NCI-H1436 treated with DMSO at 0.1 percent for 48 hours (cell line): ENCODE measurements at regions not wholly inside any gene's neighbourhood (a gene's known extent, or its start where the extent isn't known, plus 50 kb on each side); places are given as distances from the start of the nearest gene placed in this dataset.
"Not testable (repeated sequence)": the region's sequence is repeated elsewhere in the genome, so short reads cannot be mapped to it uniquely, and the experiment has no call there.

Experiments used
- DNase-seq: peaks from one replicate; lab custom pipeline; 2025; lab: John Stamatoyannopoulos, UW

DNA sequence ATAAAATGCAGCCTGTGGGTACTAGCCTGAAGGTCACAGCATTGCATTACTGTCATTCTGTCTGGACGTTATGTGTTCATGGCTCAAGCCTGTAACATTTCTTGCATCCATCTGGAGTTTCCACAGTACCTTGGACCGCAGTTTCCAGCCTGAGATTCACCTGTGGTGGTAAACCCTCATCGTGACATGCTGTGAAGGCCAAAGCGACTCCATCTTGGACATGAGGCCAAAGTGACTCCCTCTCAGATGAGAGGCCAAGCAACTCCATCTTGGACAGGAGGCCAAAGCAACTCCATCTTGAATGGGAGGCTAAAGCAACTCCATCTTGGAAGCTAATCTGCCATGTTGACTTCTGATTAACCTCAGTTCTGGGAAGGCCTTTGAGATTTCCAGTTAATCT, 257.7 kb upstream of the MYT1L start:
- no peak for DNase-seq

DNA sequence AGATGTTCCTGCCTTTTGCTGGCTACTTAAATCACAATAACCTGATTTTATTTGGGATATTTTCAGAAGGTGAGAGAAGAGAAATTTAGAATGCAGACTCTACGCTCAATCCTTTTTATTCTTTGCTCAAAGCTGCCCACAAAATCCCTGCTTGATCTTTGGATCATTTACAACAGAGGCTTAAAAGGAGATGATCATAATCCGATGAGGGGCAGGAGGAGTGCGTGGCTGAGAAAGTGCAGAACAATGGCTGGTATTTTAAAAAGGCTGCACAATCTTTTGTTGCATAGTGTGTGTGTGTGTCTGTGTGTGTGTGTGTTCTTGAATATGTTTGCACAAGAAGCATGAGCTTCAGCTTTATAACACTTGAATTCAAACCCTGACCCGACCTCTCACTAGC, 256.3 kb upstream of the MYT1L start:
- DNase-seq, result peak; percentile 17

DNA sequence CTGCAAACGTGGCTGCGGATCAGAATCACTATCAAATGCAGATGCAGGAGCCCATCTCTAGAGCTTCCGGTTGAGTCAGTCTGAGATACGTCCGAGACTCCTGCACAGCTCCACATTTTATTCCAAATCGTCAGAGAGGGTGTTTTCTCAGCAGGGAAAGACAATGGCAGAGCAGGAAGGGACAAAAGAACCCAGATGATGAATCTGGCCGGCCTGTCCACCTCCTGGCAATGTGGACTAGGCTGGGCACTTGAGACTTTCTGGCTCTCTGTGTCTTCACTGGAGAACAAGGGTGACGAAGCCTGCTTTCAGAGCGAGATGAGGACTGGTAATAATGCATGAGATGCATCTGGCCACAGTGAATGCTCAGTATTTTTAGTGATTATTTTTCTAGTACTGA, 255.9 kb upstream of the MYT1L start:
- DNase-seq, result no peak

DNA sequence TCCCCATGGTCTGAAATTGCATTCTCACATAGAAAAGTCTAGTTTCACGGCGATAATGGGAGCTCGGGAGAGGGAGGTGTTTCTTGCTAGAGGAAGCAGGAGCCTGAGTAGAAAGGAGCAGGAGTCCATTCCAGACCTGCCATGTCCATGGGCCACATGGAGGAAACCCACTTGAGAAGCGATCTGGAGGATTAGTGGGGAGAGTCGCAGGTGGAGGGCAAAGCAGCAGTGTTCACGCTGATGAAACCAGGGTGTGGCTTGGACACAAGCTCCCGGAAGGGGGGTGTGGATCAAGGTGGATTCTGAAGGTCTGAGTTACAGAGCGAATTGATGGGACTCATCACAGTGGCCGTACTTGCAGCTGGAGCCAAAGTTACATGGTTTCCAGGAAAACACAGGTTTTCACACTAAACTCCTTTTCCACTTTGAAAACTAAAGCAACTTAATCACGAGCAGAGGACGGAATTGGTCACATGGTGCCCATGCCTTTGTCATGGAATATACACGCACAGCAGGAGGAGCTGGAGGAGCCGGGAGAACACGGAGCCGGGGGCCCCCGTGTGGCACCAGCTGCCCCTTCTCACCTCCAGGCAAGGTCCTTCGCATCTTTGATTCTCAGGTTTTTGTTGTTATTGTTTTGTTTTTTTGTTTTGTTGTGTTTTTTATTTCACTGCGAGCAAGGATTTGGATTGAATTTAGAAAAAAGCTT, 255.1 kb upstream of the MYT1L start:
- no peak for DNase-seq

DNA sequence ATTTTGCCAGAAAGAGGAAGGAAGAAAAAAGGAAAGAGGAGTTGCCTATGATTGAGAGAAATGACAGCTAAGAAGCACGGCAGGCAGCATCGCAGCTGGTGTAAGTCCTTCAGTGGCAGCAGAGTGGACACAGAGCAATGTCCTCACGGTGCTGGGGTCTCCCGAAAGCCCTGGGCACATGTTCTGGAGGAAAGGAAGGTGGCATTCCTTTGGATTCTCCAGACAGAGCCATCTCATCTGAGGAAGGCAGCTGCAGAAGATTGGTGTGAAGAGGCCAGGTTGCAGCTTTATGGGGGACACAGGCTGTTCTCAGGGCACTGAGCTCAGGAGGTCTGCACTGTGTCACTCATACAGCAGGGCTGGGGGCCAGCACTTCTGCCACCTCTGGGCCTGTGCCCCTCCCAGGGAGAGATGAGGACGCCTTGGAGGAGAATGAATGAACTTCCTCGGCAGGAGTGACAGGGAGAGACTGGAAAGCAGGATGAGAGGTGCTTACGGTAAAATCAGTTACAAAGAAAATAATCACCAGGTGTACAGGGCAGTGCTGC, 252.0 kb upstream of the MYT1L start:
- DNase-seq, result no peak

DNA sequence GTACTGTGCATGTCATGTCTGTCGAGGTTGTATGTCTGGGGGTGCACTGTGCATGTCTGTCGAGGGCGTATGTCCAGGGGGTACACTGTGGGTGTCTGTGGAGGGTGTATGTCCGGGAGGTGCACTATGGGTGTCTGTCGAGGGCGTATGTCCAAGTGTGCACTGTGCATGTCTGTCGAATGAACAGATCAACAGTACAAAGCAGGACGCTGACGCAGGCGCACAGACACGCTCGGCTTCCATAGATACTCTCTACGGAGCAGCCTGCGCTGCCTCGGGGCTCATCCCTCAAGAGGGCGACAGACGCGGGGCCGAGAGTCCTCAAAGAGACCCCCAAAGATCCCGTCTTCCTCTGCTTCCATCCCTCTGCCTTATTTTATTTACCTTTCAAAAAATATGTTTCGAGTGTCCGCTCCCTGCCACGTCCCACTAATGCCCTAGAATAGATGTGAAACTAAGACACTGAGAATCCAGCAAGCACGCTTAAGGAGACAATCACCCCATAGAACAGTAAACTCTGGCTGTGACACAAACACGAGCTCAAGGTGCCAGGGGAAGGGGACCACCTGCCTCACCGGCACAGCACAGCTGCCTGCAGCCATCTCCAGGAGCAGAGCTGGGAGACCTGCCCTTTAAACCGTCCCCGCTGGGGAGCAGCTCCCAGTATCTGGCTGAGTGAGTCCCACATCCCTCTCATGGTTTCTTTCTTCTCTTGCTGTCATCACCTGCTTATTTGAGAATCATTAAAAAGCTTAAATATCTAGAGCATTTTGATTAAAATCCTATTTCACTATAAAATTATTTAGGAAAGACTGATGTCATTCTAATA, 250.5 kb upstream of the MYT1L start:
- no peak for DNase-seq

DNA sequence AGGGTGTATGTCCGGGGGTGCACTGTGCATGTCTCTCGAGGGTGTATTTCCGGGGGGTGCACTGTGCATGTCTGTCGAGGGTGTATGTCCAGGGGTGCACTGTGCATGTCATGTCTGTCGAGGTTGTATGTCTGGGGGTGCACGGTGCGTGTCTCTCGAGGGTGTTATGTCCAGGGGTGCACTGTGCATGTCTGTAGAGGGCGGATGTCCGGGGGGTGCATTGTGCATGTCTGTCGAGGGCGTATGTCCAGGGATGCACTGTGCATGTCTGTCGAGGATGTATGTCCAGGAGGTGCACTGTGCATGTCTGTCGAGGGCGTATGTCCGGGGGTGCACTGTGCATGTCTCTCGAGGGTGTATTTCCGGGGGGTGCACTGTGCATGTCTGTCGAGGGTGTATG, 249.8 kb upstream of the MYT1L start:
- not testable (repeated sequence) for DNase-seq

DNA sequence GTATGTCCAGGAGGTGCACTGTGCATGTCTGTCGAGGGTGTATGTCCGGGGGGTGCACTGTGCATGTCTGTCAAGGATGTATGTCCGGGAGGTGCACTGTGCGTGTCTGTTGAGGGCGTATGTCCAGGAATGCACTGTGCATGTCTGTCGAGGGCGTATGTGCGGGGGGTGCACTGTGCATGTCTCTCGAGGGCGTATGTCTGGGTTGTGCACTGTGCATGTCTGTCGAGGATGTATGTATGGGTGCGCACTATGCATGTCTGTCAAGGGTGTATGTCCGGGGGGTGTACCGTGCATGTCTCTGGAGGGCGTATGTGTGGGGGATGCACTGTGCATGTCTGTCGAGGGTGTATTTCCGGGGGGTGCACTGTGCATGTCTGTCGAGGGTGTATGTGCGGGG, 249.3 kb upstream of the MYT1L start:
- DNase-seq, result no peak

DNA sequence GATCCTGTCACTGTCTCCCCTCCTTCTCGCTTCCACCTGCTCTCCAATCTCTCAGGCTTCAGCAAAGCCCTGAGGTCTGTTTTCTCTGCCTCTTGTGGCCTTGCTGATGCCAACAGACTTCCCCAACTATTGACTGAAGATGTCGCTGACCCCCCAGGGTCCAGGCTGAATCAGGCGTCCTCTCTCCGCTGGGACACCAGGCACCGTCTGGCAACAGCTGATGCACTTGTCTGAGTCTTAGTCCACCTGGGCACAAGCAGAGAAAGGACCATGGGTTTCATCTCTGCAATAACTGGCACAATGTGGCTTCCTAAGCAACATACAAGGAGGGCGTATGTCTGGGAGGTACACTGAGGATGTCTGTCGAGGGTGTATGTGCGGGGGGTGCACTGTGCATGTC, 248.7 kb upstream of the MYT1L start:
- DNase-seq, result no peak

DNA sequence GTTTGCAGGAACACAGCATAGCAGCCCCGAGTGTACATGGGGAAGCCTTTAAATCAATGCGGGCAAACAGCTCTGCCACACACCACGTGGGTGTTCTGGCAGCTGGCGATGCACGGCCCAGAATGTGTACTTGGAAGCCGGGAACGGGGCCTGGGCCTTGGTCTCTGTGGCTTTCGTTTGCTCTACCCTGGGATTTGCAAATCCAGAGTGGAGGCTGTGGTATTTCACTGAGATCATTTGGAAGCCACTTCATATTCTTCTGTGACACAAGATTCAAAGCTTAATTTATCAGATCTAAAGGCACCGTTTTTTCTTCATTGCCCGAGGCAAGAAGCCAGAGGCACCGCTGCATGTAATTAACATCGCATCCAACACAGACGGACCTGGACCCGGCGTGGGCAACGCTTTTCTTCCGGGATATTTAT, 246.3 kb upstream of the MYT1L start:
- no peak for DNase-seq

DNA sequence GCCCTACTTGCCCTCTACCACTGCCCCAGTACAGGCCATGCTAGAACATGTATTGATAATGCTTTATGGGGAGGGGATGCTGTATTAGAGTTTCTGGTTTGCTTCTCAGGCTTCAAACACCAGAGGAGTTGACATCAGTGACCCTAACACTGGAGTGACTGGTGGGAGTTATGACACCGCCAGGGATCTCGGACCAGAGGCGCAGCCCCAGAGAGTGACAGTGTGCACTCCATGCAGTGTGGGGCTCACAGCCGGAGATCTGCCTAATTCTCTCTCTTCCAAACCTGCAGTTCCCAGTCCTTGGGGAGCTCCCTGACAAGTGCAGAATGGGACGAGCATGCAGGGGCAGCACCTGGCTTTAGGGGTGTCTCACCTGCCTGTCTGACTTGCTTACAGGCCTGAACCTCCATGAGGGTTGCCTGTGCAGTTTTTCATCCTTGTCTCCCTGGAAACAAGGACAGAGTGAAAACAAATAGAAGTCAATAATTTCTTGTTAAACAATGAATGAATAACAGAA, 244.9 kb upstream of the MYT1L start:
- no peak for DNase-seq

DNA sequence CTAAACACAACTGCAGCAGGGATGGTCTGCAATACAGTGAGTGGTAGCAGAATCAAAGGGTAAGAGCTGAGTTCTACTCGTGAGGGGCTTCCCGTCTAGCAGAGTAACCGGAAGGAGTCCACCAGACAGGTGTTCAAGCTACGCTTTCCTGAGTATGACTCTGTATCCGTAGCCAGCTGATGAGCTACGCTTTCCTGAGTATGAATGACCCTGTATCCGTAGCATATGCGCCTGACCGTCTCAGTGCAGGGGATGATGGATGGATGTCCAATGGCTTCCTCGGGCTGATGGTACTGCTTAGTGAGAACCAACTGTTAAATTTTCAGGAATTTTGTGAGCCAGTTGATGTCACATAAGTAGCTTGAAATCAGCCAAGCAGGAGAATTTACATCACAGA, 244.1 kb upstream of the MYT1L start:
- no peak for DNase-seq

DNA sequence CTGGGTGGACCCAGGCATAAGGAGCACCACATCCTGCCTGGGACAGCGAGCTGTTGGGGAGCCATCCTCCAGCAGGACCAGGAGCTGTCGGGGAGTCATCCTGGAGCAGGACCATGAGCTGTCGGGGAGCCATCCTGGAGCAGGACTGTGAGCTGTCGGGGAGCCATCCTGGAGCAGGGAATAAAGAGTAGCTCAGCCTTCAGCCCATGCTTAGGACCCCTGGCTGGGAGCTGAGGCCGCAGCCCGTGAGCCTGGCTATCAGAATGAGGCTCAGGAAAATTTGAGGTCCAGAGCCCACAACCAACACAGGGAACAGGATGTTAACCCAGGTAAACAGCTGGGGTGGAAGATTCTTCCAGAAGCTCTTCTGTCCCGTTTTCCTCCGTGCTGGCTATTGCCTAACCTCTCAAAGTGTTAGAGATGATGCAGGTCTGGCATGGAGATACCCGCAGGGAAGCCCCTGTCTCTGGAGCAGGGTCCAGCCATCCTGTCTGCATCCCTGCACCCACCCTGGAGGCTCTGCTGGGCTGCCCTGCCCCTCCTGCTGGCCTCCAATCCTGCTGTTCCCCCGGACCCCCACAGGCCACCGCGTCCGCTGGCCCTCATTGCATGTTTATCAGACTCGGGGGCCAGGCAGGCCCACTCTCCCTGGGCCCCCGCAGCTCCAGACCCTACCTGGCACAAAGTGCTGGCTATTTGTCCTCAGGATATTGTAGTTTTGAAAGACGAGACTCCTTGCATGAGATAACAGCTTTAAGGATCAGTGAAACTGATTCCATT, 243.5 kb upstream of the MYT1L start:
- no peak for DNase-seq

DNA sequence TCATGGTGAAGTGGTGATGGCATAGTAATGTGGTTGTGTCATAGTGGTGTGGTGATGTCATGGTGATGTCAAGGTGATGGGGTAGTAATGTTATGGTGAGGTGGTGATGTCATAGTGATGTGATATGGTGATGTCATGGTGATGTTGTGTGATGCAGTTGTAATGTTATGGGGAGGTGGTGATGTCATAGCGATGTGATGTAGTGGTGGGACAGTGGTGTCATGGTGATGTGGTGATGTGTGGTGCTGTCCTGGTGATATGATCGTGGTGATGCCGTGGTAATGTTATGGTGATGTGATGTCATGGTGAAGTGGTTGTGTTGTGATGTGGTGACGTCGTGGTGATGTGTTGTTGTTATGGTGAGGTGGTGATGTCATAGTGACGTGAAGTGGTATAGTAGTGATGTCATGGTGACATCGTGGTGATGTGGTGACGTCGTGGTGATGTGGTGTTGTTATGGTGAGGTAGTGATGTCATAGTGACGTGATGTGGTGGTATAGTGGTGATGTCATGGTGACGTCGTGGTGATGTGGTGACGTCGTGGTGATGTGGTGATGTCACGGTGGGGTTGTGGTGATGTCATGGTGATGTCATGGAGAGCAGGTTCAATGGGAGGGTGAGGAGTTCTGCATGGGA, 242.7 kb upstream of the MYT1L start:
- DNase-seq, result no peak

DNA sequence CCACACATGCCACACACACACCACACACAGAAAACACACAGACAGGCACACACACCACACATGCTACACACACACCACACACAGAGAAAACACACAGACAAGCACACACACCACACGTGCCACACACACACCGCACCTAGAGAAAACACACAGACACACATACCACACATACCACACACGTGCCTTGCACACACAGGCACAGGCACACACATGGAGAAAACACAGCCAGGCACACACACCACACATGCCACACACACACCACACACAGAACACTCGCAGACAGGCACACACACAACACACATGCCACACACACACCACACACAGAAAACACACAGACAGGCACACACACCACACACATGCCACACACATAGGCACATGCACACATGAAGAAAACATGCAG, 242.1 kb upstream of the MYT1L start:
- DNase-seq, result no peak

DNA sequence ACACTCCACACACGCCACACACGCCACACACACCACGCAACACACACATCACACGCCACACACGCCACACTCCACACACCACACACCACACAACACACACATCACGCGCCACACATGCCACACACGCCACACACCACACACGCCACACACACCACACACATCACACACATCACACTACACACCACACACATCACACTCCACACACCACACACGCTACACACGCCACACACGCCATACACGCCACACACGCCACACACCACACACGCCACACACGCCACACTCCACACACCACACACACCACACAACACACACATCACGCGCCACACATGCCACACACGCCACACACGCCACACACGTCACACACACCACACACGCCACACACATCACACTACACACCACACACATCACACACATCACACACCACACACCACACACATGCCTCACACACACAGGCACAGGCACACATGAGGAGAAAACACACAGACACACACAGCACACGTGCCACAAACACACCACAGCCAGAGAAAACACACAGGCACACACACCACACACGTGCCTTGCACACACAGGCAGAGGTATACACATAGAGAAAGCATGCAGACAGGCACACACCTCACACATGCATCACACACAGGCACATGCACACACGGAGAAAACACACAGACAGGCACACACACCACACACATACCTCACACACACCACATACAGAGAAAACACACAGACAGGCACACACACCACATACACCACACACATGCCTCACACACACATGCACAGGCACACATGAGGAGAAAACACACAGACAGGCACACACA, 241.5 kb upstream of the MYT1L start:
- no peak for DNase-seq

DNA sequence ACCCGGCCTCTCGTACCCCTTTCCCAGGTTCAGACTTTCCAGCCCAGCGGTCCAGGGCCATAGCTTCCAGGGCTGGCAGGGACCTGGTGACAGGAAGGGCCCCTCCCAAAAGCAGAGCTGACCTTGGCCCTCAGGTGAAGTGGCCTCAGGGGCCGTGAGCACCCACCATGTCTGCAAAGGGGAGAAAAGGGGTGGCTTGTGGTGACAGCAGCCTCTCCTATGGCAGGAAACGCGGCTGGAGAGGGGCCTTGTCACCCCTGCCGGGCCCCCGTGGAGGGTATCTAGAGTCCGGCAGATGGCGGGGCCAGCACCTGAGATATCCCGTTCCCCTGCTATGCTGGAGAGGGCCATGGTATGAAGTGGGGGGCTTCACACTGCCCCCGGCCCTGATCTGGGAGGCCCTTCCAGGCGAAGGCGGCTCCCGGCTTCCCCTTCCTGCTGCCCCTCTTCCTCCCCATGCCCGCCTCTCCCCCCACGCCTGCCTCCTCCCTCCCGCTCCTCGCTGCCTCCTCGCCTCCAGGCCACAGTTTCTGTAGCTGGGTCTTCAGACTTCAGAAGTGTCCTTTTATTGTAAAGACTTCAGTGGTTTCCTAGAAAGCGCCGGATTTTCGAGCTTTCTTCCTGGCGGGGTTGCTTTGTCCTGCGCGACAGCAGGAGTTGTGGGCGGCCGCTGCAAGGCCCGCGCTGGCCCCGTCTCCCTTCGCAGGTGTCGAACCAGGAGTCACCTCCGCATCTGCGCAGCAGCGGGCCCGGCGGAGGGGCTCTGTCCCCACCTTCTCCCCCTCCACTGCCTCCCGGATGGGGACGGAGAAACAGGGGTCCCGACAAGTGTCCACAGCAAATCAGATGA, 240.5 kb upstream of the MYT1L start:
- no peak for DNase-seq

DNA sequence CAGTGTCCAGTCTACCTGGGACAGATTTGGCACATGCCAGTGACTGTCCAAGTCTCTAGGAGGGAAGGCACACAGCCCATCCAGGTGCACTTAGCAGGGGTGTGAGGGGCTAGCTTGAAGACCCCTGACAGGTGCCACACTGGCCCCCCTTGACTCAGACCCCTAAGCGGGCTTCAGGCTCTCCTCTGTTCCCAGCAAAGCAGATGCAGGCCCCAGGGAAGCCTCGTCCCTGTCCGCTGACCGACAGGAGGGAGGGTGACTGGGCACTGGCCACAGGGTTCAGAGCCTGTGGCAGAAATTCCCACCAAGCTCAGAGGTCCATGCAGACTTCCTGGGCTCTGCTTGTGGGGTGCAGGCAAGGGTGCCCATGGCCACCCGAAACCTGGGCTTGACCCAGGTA, 239.8 kb upstream of the MYT1L start:
- no peak for DNase-seq

DNA sequence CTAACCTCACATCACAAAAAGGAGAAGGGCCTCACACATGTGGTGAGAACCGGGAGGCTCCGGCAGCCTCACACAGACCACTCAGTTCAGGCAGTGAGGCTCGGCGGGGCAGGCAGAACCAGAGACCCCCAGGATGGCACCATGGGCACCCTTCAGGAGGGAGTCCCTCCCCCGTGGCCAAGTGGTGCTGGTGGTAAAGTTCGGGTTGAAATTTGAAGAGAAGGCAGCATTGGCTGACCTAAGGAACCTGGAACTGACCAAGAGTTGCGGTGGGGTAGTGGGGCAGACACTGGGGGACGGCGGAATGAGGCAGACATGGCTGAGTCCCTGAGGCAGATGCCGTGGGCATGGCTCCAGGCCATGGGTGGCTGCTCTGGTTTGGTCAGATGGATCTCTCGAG, 239.3 kb upstream of the MYT1L start:
- no peak for DNase-seq

DNA sequence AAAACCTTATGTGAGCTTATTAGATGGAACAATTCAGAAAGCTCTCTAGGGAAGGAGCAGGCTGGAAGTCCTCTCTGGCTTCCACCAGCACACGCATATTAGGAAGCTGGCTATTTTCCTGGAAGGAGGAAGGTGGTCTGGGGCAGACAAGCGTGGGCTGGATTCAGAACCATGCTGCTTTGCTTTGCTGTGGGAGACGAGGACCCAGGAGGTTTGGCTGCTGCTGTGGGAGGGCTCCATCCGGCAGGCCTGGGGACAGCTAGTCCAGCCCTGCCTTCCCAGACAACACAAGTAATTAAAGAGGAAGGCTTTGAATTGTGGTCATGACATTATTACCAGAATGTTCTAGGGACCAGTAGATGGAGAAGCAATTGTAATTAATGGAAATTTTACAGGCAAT, 238.8 kb upstream of the MYT1L start:
- no peak for DNase-seq
